ENCODE measurements at regions not wholly inside any gene's neighbourhood (a gene's known extent, or its start where the extent isn't known, plus 50 kb on each side); places are given as distances from the start of the nearest gene placed in this dataset.

DNA sequence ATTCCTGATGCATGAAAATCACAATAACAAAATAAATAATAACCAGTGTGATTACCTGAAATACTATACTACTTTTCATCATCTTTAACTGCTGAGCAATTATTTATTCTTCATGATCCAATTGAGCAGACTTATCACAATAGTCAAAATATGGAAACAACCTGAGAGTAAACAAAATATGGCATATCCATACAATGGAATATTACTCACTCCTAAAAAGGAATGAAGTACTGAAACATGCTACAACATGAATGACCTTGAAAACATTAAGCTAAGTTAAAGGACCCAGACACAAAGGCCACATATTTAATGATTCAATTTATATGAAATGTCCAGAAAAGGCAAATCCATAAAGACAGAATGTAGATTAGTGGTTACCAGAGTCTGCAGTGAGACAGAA is 146.8 kb downstream of the MID1IP1 start:
- Histone ChIP-seq H4K8ac (ENCODE audit: low read depth in 2 of 2, low read length in 2 of 2) (no peak overlapping the region), H3K56ac (ENCODE audit: extremely low read depth, insufficient read depth, low read length) (no peak overlapping the region), H3K4me3 (ENCODE audit: insufficient read depth, low read depth, low read length) (no peak overlapping the region), H3K36me3 (ENCODE audit: control insufficient read depth, insufficient read depth, low read length) (no peaks in the 10 kb centered on the region), H4K91ac (ENCODE audit: insufficient read depth, low read depth, low read length) (no peak overlapping the region), H3K23ac (ENCODE audit: low read depth, low read length) (no peak overlapping the region), H2AFZ (replicated peaks; ENCODE audit: low read length, poor library complexity) (no peak overlapping the region), H2BK15ac (ENCODE audit: low read depth, low read length) (no peak overlapping the region), H2AK5ac (ENCODE audit: low read depth, low read length) (no peak overlapping the region), H3K4me2 (ENCODE audit: low read depth, low read length) (no peak overlapping the region), H2AK9ac (replicated peaks; ENCODE audit: low read depth, low read length, poor library complexity) (no peak overlapping the region), H3K27ac (ENCODE audit: insufficient read depth, low read length) (no peak overlapping the region), H3K9ac (ENCODE audit: low read depth, low read length) (no peak overlapping the region), H3K4ac (ENCODE audit: low read depth, low read length) (no peak overlapping the region), H4K20me1 (ENCODE audit: insufficient read depth, low read length) (no peaks in the 10 kb centered on the region), H2BK120ac (ENCODE audit: low read depth, low read length) (no peak overlapping the region), H3K18ac (ENCODE audit: low read depth, low read length) (no peak overlapping the region), H3K14ac (replicated peaks; ENCODE audit: low read depth, low read length) (no peak overlapping the region), H2BK20ac (ENCODE audit: low read depth, low read length) (no peak overlapping the region), H4K5ac (ENCODE audit: low read depth, low read length) (no peak overlapping the region), H3K27me3 (ENCODE audit: control insufficient read depth, insufficient read depth, low read length) (peaks cover 4% of the 10 kb centered on the region; the same call in 1 of the 2 replicates), H3K4me1 (ENCODE audit: control insufficient read depth, insufficient read depth, low read length) (no peaks in the 10 kb centered on the region), H2BK5ac (ENCODE audit: low read depth, low read length, poor library complexity, severe bottlenecking) (no peak overlapping the region), H3K9me1 (ENCODE audit: insufficient read depth, low read length) (no peaks in the 10 kb centered on the region), H3K9me3 (ENCODE audit: control insufficient read depth, insufficient read depth, low read length) (peaks cover 3% of the 10 kb centered on the region; the same call in 1 of the 2 replicates), H3K79me1 (ENCODE audit: low read depth in 1 of 2, low read length in 2 of 2) (no peaks in the 10 kb centered on the region)
- CTCF ChIA-PET: no interaction called here
- no TSS peak for BruUV-seq (replicated peaks)
- dilution Hi-C loops (cut with HindIII; ENCODE audit: low sequenced_read_pairs, unreplicated experiment): no loop called here
- ATAC-seq (ENCODE audit: low read depth) (no peak), DNase-seq (no peak)
- TF ChIP-seq USF2 (IDR thresholded peaks at IDR 0.05; ENCODE audit: low read depth, low read length) (no peak), CHD1 (IDR thresholded peaks at IDR 0.05; ENCODE audit: low read depth, low read length) (no peak), RFX5 (IDR thresholded peaks at IDR 0.05; ENCODE audit: low read depth, low read length) (no peak), POLR2A (IDR thresholded peaks at IDR 0.05; ENCODE audit: low read depth, low read length) (no peak), RCOR1 (IDR thresholded peaks at IDR 0.05; ENCODE audit: insufficient replicate concordance, low read length) (no peak), RAD21 (IDR thresholded peaks at IDR 0.05; ENCODE audit: low read length) (no peak), FOS (IDR thresholded peaks at IDR 0.05; ENCODE audit: low read depth, low read length) (no peak), BHLHE40 (IDR thresholded peaks at IDR 0.05; ENCODE audit: low read depth, low read length) (no peak), MAFK (IDR thresholded peaks at IDR 0.05; ENCODE audit: low read depth, low read length) (no peak), CEBPB (IDR thresholded peaks at IDR 0.05; ENCODE audit: low read depth, low read length) (no peak), SMC3 (IDR thresholded peaks at IDR 0.05; ENCODE audit: low read depth, low read length) (no peak), MAZ (IDR thresholded peaks at IDR 0.05; ENCODE audit: borderline replicate concordance, low read depth, low read length) (no peak), MXI1 (IDR thresholded peaks at IDR 0.05; ENCODE audit: borderline replicate concordance, low read depth, low read length) (no peak), NFE2L2 (IDR thresholded peaks at IDR 0.05; ENCODE audit: low read depth, low read length) (no peak)
- TF ChIP-seq, protein P1, sequence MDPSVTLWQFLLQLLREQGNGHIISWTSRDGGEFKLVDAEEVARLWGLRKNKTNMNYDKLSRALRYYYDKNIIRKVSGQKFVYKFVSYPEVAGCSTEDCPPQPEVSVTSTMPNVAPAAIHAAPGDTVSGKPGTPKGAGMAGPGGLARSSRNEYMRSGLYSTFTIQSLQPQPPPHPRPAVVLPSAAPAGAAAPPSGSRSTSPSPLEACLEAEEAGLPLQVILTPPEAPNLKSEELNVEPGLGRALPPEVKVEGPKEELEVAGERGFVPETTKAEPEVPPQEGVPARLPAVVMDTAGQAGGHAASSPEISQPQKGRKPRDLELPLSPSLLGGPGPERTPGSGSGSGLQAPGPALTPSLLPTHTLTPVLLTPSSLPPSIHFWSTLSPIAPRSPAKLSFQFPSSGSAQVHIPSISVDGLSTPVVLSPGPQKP (IDR thresholded peaks at IDR 0.05; ENCODE audit: borderline replicate concordance, low read depth, low read length): no peak
- TF ChIP-seq, protein P2, sequence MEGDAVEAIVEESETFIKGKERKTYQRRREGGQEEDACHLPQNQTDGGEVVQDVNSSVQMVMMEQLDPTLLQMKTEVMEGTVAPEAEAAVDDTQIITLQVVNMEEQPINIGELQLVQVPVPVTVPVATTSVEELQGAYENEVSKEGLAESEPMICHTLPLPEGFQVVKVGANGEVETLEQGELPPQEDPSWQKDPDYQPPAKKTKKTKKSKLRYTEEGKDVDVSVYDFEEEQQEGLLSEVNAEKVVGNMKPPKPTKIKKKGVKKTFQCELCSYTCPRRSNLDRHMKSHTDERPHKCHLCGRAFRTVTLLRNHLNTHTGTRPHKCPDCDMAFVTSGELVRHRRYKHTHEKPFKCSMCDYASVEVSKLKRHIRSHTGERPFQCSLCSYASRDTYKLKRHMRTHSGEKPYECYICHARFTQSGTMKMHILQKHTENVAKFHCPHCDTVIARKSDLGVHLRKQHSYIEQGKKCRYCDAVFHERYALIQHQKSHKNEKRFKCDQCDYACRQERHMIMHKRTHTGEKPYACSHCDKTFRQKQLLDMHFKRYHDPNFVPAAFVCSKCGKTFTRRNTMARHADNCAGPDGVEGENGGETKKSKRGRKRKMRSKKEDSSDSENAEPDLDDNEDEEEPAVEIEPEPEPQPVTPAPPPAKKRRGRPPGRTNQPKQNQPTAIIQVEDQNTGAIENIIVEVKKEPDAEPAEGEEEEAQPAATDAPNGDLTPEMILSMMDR (conservative IDR thresholded peaks at IDR 0.05; ENCODE audit: low read depth, low read length): no peak
- in situ Hi-C loops (cut with MboI; ENCODE audit: low sequenced_read_pairs): no loop called here
- intact Hi-C loops (cut with micrococcal nuclease): no loop called here
- POLR2A ChIA-PET (ENCODE audit: unreplicated experiment): no interaction called here

Data from IMR-90 (cell line).